ENCODE measurements at regions not wholly inside any gene's neighbourhood (a gene's known extent, or its start where the extent isn't known, plus 50 kb on each side); places are given as distances from the start of the nearest gene placed in this dataset.
"Not testable (repeated sequence)": the region's sequence is repeated elsewhere in the genome, so short reads cannot be mapped to it uniquely, and the experiment has no call there.

DNA sequence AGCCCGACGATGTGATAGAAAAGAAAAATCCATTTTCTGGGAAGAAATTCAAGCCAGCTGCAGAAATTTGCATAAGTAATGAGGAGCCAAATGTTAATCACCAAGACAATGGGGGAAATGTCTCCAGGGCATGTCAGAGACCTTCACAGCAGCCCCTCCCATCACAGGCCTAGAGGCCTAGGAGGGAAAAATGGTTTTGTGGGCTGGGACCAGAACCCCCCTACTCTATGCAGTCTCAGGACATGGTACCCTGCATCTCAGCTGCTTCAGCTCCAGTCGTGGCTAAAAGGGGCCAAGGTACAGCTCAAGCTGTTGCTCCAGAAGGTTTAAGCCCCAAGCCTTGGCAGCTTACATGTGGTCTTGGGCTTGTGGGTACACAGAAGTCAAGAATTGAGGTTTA is 155.5 kb upstream of the FOXQ1 start:
- not testable (repeated sequence) for DNase-seq (ENCODE audit: low read depth in 2 of 2)

DNA sequence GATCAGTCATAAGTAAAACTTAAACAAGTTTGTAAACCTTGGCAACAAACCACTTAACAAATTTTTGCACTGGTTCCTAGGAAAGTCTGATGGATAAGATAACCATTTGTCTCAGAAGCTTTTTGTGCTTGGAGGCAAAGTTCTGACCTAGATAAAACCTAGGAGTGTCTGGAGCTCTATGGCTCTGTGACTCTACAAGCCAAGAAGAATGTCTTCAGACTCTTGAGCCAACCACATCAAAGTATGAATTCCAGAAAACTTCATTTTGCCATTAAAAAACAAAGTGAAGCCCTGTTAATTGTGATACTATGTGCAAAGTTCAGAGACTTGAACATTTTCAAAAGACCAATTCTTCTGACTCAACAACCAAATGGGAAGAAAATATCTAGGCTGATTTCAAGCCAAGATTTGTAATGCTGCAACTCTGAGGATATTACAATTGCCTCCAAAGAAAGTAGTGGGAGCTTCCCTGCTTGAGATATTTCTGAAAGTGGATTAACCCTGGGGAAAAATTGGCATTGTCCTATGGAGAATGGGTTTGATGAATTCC is 158.1 kb upstream of the FOXQ1 start:
- DNase-seq (ENCODE audit: low read depth in 2 of 2): no peak

- no peak for DNase-seq (ENCODE audit: low read depth in 2 of 2)
Measured at GRCh38 chr6:1146500-1146899, 165.4 kb upstream of the FOXQ1 start.

- DNase-seq (ENCODE audit: low read depth in 2 of 2): no peak
Measured at GRCh38 chr6:1145768-1146218, 166.1 kb upstream of the FOXQ1 start.

- DNase-seq (ENCODE audit: low read depth in 2 of 2): no peak
Measured at GRCh38 chr6:1144842-1145767, 166.8 kb upstream of the FOXQ1 start.

DNA sequence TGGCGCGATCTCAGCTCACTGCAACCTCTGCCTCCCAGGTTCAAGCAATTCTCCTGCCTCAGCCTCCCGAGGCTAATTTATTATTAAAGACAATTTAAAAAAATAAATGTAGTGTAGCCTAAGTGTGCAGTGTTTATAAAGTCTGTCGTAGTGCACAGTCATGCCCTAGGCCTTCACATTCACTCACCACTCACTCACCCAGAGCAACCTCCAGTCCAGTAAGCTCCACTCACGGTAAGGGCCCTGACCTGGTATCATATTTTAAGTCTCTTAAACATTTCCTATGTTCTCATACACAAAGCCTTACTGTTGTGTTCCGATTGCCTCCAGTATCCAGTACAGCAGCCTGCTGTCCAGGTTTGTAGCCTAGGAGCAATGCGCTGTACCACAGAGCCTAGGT is 168.2 kb upstream of the FOXQ1 start:
- DNase-seq (ENCODE audit: low read depth in 2 of 2): no peak

- no peak for DNase-seq (ENCODE audit: low read depth in 2 of 2)
Measured at GRCh38 chr6:1139155-1139890, 172.6 kb upstream of the FOXQ1 start.

- DNase-seq (ENCODE audit: low read depth in 2 of 2): no peak
Measured at GRCh38 chr6:1137849-1138248, 174.0 kb upstream of the FOXQ1 start.

- no peak for DNase-seq (ENCODE audit: low read depth in 2 of 2)
Measured at GRCh38 chr6:1136827-1137226, 175.1 kb upstream of the FOXQ1 start.

DNA sequence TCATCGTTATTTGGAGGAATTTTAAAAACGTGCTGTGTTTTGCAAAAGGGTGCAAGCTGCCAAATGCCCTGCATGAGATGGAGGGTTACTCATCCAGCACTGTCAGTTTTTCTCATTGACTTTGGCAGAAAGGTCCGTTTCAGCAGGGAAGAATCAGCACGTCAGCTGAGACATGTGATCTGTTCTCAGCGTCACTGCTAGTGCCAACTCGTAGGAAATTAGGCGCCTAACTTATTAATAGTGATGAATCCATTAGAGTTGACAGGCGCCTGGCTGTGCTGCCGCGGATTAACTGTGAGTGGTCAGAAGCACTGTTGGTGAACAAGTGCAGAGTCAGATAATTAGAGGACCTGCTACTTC is 175.5 kb upstream of the FOXQ1 start:
- DNase-seq (ENCODE audit: low read depth in 2 of 2): no peak

GRCh38 chr6:1135726-1136414 is 176.0 kb upstream of the FOXQ1 start:
- no peak for DNase-seq (ENCODE audit: low read depth in 2 of 2)

DNA sequence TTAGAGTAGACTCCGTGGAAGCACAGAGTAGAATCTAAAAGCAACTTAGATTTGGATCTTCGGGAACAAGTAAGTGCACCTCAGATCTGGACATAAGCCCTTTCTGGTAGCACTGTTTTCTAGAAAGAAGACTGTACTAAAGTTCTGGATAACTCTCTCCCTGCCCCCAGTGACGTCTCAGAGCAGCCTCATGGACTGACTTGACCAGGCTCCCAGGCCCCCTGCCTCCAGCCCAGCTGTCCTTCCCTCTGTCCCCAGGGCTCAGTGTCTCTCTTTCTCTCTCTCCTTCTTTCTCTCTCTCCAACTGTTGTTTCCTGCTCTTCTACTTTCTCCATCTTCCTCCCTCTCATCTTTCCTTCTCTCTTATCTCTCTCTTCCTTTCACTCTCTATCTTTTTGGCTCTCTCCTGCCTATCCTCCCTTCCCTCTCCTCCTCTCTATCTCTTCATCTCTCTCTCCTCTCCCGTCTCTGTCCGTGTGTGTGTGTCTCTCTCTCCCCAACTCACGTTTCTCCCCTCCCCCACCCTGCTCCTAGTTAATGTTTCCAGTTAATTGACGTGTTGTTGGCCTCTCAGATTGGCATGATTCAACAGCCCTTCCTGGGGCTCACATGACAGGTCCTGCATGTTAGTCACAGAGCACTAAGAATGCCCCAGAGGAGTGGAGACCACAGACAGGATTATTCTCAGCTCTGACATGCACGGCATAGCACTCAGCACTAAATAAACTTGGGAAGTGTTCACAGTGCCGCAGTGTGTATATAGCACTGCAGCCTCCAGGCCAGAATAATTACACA is 180.4 kb upstream of the FOXQ1 start:
- DNase-seq (ENCODE audit: low read depth in 2 of 2): no peak

DNA sequence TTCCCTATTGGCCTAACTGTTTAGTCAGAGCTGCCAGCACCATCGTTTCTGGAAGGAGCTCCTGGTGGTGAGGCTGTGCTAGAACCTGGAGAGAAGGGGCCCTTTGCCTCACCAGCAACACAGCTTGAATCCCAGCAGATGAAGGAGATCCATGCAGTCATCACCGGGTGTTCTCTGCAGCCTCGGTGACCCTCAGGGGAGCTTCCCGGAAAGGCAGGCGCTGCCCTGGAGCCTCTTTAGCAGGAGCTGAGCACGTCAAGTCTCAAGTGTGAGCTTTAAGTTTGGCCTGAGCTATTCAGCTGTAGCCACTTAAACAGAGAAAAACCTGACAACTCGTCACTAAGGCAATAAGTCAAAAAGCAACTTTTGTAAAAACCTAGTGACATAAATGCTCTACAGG is 181.2 kb upstream of the FOXQ1 start:
- DNase-seq (ENCODE audit: low read depth in 2 of 2): no peak

- DNase-seq (ENCODE audit: low read depth in 2 of 2): no peak
Measured at GRCh38 chr6:1129131-1129530, 182.8 kb upstream of the FOXQ1 start.

DNA sequence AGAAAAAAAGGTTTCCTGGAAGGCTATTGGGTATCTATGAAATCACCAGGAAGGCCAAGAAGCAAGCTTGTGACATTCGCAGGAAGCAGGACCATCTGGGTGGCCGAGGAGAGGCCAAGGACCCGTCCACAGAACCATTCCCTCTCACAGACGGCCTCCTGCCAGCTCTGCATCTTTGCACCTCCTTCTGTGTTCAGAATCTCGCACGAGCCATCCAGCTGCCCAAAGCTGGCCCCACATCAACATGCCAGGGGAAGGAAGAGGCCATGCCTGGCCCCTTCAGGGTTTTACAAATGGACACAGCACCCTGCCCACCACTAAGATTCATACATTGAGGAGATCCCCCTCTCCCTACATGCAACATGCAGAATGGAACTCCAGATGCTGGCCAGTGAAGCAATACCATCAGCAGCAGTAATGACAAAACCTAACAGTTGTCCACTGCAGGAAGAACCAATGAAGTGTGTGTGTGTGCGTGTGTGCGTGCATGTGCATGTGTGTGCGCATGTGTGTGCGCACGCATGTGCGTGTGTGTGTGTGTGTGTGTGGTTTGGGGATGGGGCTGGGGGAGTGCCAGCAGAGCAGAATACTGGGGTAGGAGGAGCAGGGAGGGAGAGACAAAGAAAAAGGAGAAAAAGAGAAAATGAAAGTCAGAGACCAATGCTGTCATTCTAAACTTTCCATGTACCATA is 184.2 kb upstream of the FOXQ1 start:
- no peak for DNase-seq (ENCODE audit: low read depth in 2 of 2)

- DNase-seq (ENCODE audit: low read depth in 2 of 2): no peak
Measured at GRCh38 chr6:1127129-1127528, 184.8 kb upstream of the FOXQ1 start.

GRCh38 chr6:1126036-1126435 is 185.9 kb upstream of the FOXQ1 start:
- DNase-seq (ENCODE audit: low read depth in 2 of 2): no peak

- no peak for DNase-seq (ENCODE audit: low read depth in 2 of 2)
Measured at GRCh38 chr6:1125297-1125696, 186.6 kb upstream of the FOXQ1 start.

- DNase-seq (ENCODE audit: low read depth in 2 of 2): no peak
Measured at GRCh38 chr6:1124885-1125284, 187.0 kb upstream of the FOXQ1 start.

Measured in stimulated activated CD4-positive, alpha-beta T cell treated with anti-CD3 and anti-CD28 coated beads, Interleukin-15, amount 100 ng/mL, for 48 hours (primary cell).